ENCODE measurements at regions not wholly inside any gene's neighbourhood (a gene's known extent, or its start where the extent isn't known, plus 50 kb on each side); places are given as distances from the start of the nearest gene placed in this dataset.
"Not testable (repeated sequence)": the region's sequence is repeated elsewhere in the genome, so short reads cannot be mapped to it uniquely, and the experiment has no call there.

DNA sequence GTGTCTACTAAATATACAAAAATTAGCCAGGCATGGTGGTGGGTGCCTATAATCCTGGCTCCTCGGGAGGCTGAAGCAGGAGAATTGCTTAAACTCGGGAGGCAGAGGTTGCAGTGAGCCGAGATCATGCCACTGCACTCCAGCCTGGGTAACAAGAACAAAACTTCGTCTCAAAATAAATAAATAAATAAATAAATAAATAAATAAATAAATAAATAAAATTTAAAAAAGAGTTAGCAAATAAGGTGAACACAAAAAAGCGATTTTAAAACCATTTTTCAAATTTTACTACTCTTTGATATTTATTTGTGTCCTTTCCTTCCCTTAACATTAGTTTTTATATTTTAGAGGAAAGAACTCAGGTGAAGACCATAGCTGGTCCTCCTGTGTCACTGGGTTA lies 453.3 kb downstream of the ZNF536 start:
- not testable (repeated sequence) for H3K9me3 ChIP-seq (ENCODE audit: control insufficient read depth, insufficient read depth, low read length); H3K4me1 ChIP-seq (ENCODE audit: insufficient read depth, low read length); H3K36me3 ChIP-seq (ENCODE audit: insufficient read depth, low read length); H3K9ac ChIP-seq (ENCODE audit: low read depth, low read length)

GRCh38 chr19:30824809-30825208 lies 452.6 kb downstream of the ZNF536 start:
- Histone ChIP-seq H3K9me3 (ENCODE audit: control insufficient read depth, insufficient read depth, low read length) (no peaks in the 10 kb centered on the region), H3K4me1 (ENCODE audit: insufficient read depth, low read length) (no peaks in the 10 kb centered on the region), H3K36me3 (ENCODE audit: insufficient read depth, low read length) (no peaks in the 10 kb centered on the region), H3K9ac (ENCODE audit: low read depth, low read length) (no peak overlapping the region)

DNA sequence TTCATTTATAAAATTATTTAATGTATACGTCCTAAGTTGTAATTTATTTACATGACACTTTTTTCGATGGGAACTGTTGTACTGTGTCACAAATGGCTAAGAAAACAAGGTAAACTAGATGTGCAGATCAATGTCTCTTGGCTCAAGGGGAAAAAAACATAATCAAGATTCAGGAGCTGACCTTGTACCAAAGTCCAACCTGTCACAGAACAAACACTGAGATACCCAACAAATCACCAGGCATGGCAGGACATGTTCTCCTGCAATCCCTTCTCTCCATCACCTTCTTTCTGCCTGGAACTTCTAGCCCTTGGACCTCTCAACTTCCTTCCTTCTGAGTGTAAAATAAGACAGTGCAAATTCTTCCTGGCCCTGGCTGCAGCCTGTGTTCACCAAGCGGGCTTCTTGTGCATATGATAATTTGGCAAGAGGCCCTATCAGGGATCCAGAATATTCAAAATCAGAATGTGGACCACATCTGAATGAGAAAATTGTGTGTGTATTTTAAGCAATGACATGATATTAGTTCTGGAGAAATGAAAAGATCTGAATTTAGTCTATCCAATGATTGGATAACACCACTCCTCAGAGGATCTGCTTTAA lies 445.9 kb downstream of the ZNF536 start:
- Histone ChIP-seq H3K9me3 (ENCODE audit: control insufficient read depth, insufficient read depth, low read length) (no peaks in the 10 kb centered on the region; the same call in 1 of the 2 replicates), H3K36me3 (ENCODE audit: insufficient read depth, low read length) (no peaks in the 10 kb centered on the region), H3K9ac (ENCODE audit: low read depth, low read length) (no peak overlapping the region), H3K4me1 (ENCODE audit: insufficient read depth, low read length) (no peaks in the 10 kb centered on the region)

GRCh38 chr19:30817197-30817596 lies 445.0 kb downstream of the ZNF536 start:
- no peak overlapping the region for H3K9ac ChIP-seq (ENCODE audit: low read depth, low read length)
- H3K36me3 ChIP-seq (ENCODE audit: insufficient read depth, low read length), result no peaks in the 10 kb centered on the region
- H3K9me3 ChIP-seq (ENCODE audit: control insufficient read depth, insufficient read depth, low read length), result no peaks in the 10 kb centered on the region; the same call in 1 of the 2 replicates

GRCh38 chr19:30815889-30816580 lies 443.9 kb downstream of the ZNF536 start:
- no peaks in the 10 kb centered on the region for H3K36me3 ChIP-seq (ENCODE audit: insufficient read depth, low read length)
- no peak overlapping the region for H3K9ac ChIP-seq (ENCODE audit: low read depth, low read length)
- no peaks in the 10 kb centered on the region; the same call in 1 of the 2 replicates for H3K9me3 ChIP-seq (ENCODE audit: control insufficient read depth, insufficient read depth, low read length)
- no peaks in the 10 kb centered on the region for H3K4me1 ChIP-seq (ENCODE audit: insufficient read depth, low read length)

More at GRCh38 chr19:30817197-30817596, 445.0 kb downstream of the ZNF536 start:
- H3K4me1 ChIP-seq (ENCODE audit: insufficient read depth, low read length), result no peaks in the 10 kb centered on the region

- no peaks in the 10 kb centered on the region for H3K36me3 ChIP-seq (ENCODE audit: insufficient read depth, low read length)
- no peaks in the 10 kb centered on the region for H3K4me1 ChIP-seq (ENCODE audit: insufficient read depth, low read length)
- no peak overlapping the region for H3K9ac ChIP-seq (ENCODE audit: low read depth, low read length)
- H3K9me3 ChIP-seq (ENCODE audit: control insufficient read depth, insufficient read depth, low read length), result no peaks in the 10 kb centered on the region; the same call in 1 of the 2 replicates
Measured at GRCh38 chr19:30812099-30812678, 440.0 kb downstream of the ZNF536 start.

GRCh38 chr19:30811397-30812098 lies 439.4 kb downstream of the ZNF536 start:
- no peak overlapping the region for H3K9ac ChIP-seq (ENCODE audit: low read depth, low read length)
- no peaks in the 10 kb centered on the region; the same call in 1 of the 2 replicates for H3K9me3 ChIP-seq (ENCODE audit: control insufficient read depth, insufficient read depth, low read length)
- H3K36me3 ChIP-seq (ENCODE audit: insufficient read depth, low read length), result no peaks in the 10 kb centered on the region
- H3K4me1 ChIP-seq (ENCODE audit: insufficient read depth, low read length), result no peaks in the 10 kb centered on the region

- Histone ChIP-seq H3K9me3 (ENCODE audit: control insufficient read depth, insufficient read depth, low read length) (no peaks in the 10 kb centered on the region; the same call in 1 of the 2 replicates), H3K4me1 (ENCODE audit: insufficient read depth, low read length) (no peaks in the 10 kb centered on the region), H3K36me3 (ENCODE audit: insufficient read depth, low read length) (no peaks in the 10 kb centered on the region), H3K9ac (ENCODE audit: low read depth, low read length) (no peak overlapping the region)
Measured at GRCh38 chr19:30810726-30811125, 438.5 kb downstream of the ZNF536 start.

GRCh38 chr19:30807278-30807677 lies 435.1 kb downstream of the ZNF536 start:
- Histone ChIP-seq H3K36me3 (ENCODE audit: insufficient read depth, low read length) (no peaks in the 10 kb centered on the region), H3K9ac (ENCODE audit: low read depth, low read length) (no peak overlapping the region), H3K4me1 (ENCODE audit: insufficient read depth, low read length) (peaks cover 8% of the 10 kb centered on the region; the same call in 1 of the 2 replicates), H3K9me3 (ENCODE audit: control insufficient read depth, insufficient read depth, low read length) (no peaks in the 10 kb centered on the region)

- H3K9me3 ChIP-seq (ENCODE audit: control insufficient read depth, insufficient read depth, low read length), result no peaks in the 10 kb centered on the region
- peaks cover 8% of the 10 kb centered on the region; the same call in 1 of the 2 replicates for H3K4me1 ChIP-seq (ENCODE audit: insufficient read depth, low read length)
- no peaks in the 10 kb centered on the region for H3K36me3 ChIP-seq (ENCODE audit: insufficient read depth, low read length)
- H3K9ac ChIP-seq (ENCODE audit: low read depth, low read length), result no peak overlapping the region
Measured at GRCh38 chr19:30806311-30806710, 434.1 kb downstream of the ZNF536 start.

GRCh38 chr19:30804751-30805150 lies 432.6 kb downstream of the ZNF536 start:
- Histone ChIP-seq H3K9ac (ENCODE audit: low read depth, low read length) (no peak overlapping the region), H3K4me1 (ENCODE audit: insufficient read depth, low read length) (peaks cover 8% of the 10 kb centered on the region; the same call in 1 of the 2 replicates), H3K9me3 (ENCODE audit: control insufficient read depth, insufficient read depth, low read length) (no peaks in the 10 kb centered on the region), H3K36me3 (ENCODE audit: insufficient read depth, low read length) (no peaks in the 10 kb centered on the region)

- H3K9me3 ChIP-seq (ENCODE audit: control insufficient read depth, insufficient read depth, low read length); H3K4me1 ChIP-seq (ENCODE audit: insufficient read depth, low read length); H3K9ac ChIP-seq (ENCODE audit: low read depth, low read length); H3K36me3 ChIP-seq (ENCODE audit: insufficient read depth, low read length): not testable (repeated sequence)
Measured at GRCh38 chr19:30804333-30804732, 432.1 kb downstream of the ZNF536 start.

DNA sequence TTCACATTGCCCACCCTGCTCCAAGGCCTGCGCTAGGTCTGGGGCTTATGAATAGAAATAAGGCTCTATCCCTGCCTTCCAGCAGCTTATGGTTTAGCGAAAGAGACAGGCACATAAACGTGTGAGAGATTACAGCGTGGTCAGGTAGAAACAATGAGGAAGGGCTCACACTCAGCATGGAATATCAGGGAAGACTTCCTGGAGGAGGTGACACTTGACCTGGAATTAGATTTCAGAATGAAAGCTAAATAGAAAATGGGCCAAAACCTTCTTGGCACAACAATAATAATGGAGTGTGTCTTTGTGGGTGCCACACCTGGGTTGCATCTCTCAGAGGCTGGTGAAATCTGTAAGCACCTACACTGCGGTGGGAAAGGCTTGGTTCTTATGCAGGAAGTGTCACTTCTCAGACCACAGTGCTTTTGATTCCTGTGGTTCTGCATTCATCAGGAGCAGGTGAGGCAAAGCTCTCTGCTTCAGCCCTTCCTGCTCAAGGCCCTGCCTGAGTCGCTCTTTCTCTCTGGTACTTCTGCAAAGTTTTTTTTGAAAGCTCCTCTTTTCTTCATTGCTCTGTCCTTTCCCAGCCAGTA lies 430.3 kb downstream of the ZNF536 start:
- peaks cover 8% of the 10 kb centered on the region; the same call in 1 of the 2 replicates for H3K4me1 ChIP-seq (ENCODE audit: insufficient read depth, low read length)
- no peaks in the 10 kb centered on the region for H3K36me3 ChIP-seq (ENCODE audit: insufficient read depth, low read length)
- no peak overlapping the region for H3K9ac ChIP-seq (ENCODE audit: low read depth, low read length)
- H3K9me3 ChIP-seq (ENCODE audit: control insufficient read depth, insufficient read depth, low read length), result no peaks in the 10 kb centered on the region

Measured in ES-I3 (cell line).